ENCODE measurements at regions not wholly inside any gene's neighbourhood (a gene's known extent, or its start where the extent isn't known, plus 50 kb on each side); places are given as distances from the start of the nearest gene placed in this dataset.
A peak's percentile ranks its signal among the peaks of the same experiment; 100 is the strongest.

DNA sequence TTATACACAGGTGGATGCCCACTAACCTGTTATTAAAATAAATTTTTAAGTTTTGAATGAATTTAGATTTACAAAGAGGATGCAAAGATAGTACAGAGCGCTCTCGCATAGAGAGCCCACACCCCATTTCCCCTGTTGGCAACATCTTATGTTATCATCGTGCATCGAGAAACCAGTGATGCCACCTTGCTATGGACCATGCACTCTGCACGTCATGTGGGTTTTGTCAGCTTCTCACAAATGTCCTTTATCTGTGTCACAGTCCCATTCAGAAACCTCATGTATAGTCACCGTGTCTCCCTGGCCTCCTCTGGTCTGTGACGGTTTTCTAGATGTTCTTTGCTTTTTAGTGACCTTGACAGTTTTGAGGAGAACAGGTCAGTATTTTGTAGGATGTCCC, 60.0 kb downstream of the ING1 start:
- DNase-seq = no peak
- intact Hi-C loops (cut with DNase I) = no loop called here

DNA sequence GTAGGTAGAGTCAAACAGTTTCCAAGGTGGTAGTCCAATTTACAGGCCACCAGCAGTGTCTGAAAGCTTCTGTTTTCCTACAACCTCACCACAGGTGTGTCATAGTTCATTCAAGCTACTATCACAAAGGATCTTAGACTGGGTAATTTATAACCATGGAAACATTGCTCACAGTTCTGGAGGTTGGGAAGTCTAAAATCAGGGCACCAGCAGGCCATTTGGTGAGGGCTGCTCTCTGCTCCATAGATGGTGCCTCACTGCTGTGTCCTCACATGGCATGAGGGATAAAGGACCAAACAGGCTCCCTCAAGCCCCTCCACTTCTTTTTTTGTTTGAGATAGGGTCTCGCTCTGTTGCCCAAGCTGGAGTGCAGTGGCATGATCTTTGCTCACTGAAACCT, 60.6 kb downstream of the ING1 start:
- DNase-seq = no peak
- intact Hi-C loops (cut with DNase I) = no loop called here

DNA sequence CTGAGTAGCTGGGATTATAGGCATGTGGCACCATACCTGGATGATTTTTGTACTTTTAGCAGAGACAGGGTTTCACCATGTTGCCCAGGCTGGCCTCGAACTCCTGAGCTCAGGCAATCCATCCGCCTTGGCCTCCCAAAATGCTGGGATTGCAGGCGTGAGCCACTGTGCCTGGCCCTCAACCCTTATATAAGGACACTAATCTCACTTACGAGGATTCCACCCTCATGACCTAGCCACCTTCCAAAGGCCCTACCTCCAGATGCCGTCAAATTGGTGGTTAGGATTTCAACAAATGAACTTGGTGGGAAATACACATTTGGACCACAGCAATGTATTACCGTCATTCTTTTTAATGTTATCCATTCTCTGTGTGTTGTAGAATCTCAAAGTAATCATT, 61.0 kb downstream of the ING1 start:
- DNase-seq = no peak
- intact Hi-C loops (cut with DNase I) = no loop called here

DNA sequence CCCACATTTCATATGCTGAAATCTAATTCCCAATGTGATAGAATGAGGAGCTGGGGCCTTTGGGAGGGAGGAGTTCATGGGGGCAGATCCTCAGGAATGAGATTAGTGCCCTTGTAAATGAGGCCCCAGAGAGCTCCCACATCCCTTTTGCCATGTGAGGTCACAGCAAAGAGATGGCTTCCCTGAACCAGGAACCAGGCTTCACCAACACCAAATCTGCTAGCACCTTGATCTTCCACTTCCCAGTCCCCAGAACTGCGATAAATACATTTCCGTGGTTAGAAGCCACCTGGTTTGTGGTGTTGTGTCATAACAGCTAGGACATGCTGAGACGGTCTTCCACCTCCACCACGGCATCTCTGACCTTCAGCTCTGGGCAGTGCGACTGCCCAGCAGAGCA, 62.1 kb downstream of the ING1 start:
- no peak for DNase-seq
- intact Hi-C loops (cut with DNase I) = no loop called here

DNA sequence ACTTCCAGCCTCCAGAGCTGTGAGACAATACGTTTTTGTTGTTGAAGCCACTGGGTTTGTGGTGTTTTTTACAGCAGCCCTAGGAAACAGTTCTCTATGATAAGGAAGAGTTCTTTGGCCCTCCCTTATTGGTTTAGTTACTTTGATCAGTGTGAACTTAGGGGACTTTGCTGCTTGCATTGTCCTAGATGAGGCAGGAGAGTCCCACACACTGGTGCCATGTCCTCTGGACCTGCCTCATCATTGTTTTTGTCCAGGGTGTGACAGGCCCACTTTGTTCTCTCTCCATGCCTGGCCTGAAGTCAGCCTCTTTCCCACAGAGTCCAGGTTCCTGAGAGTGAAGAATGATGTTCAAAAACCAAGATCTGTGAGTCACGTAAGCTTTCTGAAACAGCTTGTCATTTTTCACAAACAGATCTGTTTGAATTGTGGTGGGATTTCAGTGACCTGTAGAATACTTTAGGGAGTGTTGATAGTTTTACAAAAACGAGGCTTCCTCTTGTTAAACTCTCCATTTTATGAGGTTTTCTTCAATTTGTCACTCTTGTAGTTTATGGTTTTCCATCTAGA, 63.8 kb downstream of the ING1 start:
- no peak for DNase-seq
- intact Hi-C loops (cut with DNase I) = no loop called here

DNA sequence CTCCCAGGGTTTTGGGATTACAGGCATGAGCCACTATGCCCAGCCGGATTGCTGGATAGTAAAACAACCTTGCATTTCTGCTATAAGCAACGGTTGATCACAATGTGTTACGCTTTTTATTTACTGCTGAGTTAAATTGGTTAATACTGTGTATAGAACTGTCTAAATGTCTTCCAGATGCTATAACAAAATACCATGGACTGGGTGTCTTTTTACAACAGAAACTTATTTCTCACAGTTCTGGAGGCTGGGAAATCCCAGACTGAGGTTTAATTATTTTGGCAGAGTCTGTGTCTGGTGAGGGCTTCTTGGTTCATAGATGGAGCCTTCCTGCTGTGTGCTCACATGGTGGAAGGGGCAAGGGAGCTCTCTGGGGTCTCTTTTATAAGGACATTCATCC, 65.5 kb downstream of the ING1 start:
- intact Hi-C loops (cut with DNase I) = no loop called here
- DNase-seq = peak in 1 of 42 donors; percentile 14

DNA sequence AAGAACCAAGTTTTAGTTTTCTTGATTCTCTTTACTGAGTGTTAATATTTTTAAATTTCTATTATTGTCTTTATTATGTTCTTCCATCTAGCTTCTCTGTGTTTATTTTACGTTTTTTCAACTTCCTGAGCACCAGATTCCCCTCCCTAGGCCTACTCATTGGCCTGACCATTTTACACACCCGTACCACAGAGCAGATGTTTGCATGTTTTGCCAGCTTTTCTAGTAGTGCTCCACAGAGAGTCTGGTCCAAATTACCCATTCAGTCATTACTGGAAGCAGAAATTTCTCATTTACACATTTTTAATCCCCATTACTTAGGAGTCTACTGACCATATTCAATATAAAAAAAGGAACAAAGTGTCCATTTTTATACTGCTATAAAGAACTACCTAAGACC, 66.9 kb downstream of the ING1 start:
- no peak for DNase-seq
- intact Hi-C loops (cut with DNase I) = no loop called here

DNA sequence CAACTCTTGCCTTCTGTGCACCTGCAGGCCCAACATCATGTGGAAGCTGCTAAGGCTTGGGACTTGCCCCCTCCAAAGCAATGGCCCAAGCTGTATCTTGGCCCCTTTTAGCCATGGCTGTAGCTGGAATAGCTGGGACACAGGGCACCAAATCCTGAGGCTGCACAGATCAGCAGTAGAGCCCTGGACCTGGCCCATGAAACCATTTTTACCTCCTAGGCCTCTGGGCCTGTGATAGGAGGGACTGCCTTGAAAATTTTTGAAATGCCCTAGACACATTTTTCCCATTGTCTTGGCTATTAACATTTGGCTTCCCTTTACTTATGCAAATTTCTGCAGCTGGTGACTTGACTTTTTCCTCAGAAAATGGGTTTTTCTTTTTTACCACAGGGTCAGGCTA, 68.7 kb downstream of the ING1 start:
- no peak for DNase-seq
- intact Hi-C loops (cut with DNase I) = no loop called here

DNA sequence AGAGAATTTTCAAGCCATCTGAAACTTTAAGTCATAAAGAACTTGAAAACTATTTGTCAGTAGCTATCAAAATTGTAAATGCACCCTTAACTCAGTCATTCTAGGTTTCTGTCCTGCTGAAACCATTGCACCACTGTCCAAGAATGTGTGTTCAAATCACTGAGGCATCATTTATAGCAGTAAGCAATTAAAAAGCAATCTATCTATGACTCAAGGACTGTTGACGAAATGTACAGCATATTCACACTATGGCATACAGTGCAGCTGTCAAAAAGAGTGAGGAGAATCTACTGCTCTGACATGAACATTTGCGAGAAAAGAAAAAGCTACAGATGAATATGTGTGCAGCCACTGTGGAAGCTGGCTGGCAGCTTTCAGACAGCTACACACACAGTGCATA, 71.2 kb downstream of the ING1 start:
- intact Hi-C loops (cut with DNase I) = no loop called here
- no peak for DNase-seq

DNA sequence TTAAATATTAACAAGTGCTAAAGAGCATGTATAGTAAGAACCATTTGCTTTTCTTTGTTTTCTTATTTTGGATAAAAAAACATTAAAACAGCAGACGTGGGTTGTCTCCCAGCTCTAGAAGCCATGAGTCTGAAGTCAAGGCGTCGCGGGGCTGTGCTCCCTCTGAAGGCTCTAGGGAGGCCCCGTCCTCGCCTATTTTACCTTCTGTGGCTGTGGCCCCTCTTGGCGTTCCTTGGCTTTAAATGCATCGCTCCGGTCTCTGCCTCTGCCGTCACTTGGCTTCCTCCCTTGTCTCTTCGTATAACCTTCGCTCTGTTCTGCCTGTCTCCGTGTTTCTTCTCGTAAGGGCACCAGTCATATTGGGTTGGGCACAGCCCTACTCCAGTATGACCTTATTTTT, 75.3 kb downstream of the ING1 start:
- DNase-seq = no peak
- intact Hi-C loops (cut with DNase I) = no loop called here

DNA sequence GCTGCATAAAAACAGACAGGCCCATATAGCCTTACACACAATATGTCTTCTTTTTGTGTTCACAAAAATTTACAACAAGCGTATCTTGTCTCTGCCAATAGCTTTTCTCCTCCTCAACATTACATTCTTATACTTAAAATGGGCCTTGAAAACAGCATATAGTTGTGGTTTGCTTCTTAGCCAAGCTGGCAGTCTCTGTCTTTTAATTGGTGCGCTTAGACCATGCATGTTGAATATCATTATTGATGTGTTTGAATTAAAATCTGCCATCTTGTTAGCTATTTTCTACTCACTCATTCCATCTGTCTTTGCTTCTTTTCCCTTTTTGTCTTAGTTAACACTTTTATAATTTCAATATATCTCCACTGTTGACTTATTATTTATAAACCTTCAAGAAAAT, 76.4 kb downstream of the ING1 start:
- no peak for DNase-seq
- intact Hi-C loops (cut with DNase I) = no loop called here

DNA sequence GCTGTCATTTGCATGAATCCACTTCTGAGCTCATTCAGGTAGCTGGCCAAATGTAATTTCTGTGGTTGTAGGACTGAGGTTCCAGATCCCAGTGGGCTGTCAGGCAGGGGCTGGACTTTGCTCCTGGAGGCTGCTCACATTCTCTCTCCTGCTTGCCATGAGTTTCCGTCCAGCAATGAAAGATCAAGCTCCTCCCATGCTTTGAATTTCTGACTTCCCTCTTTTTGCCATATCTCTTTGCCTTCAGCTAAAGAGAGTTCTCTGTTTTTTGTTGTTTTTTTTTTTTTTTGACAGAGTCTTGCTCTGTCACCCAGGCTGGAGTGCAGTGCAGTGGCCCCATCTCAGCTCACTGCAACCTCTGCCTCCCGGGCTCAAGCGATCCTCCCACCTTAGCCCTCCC, 76.9 kb downstream of the ING1 start:
- no peak for DNase-seq
- intact Hi-C loops (cut with DNase I) = no loop called here

DNA sequence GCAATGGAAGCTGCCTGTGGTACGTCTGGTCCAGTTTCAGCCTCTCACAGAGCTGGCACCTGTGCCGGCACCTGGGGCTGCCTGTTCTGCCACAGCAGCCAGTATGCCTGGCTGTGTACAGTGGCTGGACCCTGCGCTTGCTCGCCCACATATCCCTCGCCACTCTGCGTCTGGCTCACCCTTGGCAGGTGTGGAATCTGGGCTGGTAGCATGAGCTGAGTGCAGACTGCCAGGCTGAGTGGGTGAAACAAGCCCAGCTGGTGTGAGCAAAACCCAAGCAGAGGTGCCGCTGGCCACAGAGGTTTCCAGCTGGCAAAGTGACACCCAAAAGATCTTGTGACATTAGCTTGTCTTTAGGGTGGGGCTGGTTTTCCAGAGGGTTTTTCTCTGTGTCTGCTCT, 80.7 kb downstream of the ING1 start:
- intact Hi-C loops (cut with DNase I) = no loop called here
- DNase-seq = no peak

DNA sequence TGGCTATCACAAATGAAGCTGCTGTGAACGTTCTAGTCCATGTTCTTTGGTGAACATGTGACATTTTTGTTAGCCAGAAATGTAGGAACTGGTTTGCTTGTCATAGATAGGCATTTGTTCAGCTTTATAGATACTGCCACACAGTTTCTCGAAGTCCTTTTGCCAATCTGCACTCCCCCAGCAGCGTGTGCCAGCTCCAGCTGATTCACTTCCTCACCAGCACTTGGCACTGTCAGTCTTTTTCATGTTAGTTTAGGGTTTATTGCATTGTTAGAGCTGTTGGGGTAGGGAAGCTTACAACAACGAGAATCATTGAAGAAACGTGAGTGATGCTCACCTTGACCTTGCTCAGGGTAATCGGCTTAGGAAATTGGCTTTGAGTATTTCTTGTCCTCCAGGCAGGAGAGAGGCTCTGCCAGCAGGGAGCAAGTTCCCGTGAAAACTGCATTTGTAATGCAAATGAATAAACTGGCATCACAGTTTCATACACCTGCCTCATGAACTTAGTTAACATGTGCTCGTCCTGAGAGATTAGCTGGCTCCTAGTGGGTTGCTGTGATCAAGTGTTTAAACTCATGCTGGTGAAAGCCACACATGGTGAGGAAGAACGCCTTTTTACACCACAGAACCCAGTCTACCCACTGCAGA, 83.9 kb downstream of the ING1 start:
- no peak for DNase-seq
- intact Hi-C loops (cut with DNase I) = no loop called here

DNA sequence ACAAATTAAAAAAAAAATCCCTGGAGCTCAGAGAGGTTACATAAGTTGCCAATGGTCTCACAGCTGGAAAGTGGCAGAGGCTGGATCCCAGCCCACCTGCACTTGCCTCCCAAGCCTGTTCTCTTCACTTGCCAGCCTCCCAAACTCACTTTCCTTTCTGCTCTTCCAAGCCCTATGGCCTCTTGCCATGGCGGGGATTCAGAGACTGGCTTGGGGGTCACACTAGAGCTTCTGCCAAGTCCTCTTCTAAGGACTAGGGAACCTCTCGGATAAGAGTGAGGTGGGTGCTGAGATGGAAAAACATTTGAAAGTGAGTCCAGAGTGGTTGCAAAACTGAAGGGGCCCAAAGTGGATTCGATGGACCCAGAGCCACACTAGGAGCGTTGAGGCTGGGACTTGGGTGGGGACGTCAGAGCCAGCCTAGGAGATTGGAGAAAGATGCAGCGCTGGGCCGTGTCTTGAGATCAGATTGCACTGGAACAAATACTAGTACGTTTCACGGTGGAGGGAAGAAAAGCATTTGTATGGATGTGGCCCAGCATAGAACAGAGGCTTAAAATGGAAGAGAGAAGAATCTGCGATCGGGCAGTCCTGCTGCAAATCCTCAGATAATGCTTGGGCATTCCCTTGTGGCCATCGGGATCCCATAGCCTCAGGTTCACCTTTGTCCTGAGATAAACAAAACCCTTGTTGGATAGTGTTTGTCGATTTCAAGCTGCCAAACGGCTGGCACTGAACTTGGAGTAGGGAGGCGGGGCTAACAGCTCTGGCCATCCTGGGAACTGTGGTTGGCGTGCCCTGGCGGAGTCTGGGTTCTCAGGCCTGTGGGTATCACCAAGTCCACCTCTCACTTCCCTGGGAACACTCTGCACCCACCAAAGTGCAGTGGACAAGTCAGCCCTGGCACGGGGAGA, 84.8 kb downstream of the ING1 start:
- no peak for DNase-seq

DNA sequence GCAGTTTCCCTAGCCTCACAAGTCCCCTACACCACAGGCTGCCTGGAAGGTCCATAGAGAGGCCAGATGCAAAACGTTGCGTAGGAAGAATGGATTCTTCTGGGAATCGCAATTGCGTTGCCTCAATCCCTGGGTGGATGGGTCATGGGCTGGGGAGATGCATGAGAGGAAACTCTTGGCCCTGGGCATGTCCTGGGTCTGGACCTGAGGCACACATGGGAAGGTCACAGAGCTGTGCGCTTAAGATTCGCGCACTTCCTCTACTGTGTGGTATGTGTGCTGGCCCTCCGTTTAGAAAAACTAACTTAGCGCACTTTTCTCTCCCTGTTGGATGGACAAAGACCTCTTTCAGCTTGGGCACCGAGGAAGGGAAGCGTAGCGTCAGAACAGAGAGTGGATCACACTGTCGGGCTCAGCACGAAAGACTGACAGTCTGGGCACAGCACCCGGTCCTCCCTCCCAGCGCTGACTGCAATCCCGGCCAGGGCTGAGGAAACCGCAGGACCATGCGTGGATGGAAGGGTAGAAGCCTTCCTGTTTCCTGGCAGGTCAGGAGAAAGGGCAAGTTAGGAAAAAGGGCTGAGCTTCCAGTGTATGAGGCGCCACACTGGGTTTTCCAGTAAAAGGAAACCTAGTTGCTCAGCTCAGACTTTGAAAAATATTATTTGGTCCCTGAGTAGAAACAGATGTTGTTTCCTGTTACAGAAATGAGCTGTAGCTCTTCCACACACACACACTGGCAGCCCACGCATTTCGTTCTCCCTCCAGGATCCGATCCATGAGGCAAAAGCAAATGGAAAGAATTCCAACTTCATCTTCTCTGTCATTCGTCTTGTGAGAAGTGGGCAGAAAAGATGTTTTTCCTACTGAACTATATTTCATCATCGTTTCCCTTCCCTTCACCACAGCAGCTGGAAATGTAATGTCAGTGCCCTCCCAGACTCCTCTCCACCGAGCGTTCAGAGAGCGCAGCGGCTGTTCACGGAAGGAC, 86.0 kb downstream of the ING1 start:
- intact Hi-C loops (cut with DNase I) = no loop called here
- peak in 11 of 42 donors; percentile 8 to 47 (median 21) for DNase-seq

More for the DNA sequence above, 84.8 kb downstream of the ING1 start:
- intact Hi-C loops (cut with DNase I) = no loop called here

DNA sequence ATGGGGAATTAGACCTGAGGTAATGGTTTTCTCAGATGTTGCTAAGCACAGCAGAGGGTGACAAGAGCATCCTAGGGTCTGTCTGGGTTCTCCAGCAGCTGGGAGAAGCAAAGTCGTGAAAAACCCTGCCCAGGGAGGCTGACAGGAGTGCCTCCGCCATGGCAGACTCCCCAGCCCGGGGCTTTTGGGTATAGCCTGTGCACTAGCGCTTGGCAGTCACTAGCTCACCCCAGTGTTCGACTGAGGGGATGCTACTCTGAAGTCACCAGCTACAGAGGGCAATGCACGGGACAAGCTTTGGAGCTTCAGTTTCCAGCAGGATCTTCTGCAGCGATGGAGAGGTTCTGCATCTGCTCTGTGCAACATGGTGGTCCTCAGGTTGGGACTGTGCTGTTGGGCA, 87.5 kb downstream of the ING1 start:
- no peak for DNase-seq
- intact Hi-C loops (cut with DNase I) = no loop called here

DNA sequence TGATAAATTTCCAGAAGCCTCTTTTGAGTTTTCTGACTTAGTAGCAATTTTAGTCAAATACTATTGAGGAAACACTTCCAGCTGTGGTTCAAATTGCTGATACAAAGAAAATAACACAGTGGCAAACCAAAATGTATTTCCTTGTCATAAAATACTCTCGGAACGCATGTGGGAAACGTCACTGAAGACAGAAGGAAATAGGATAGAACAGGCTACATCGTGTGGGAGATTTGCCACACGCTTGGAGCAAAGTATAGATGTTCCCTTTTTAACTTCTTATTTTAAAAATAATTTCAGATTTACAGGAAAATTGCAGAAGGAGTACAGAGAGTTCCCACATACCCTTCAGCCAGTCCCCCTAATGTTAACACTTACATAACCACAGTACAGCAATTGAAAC, 88.8 kb downstream of the ING1 start:
- intact Hi-C loops (cut with DNase I) = no loop called here
- no peak for DNase-seq

DNA sequence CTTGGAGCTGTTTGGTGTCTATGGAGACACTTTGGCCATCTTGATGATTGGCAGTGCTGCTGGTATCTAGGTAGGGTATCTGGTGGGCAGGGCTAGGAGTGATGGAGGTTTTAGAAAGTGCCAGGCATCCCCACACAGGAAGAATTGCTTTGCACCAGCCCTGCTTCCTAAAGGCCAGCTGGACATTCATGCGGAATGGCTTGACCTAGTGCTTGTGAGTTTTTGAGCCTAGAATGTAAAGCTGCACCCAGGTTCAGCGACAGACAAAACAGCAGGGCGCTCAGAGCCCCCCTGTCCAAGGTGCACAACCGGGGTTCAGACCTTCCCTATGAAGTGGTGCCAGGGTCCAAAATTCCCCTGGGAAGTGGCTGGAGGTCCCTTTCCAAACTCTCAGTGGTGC, 93.1 kb downstream of the ING1 start:
- intact Hi-C loops (cut with DNase I) = no loop called here
- no peak for DNase-seq
